ENCODE measurements at regions not wholly inside any gene's neighbourhood (a gene's known extent, or its start where the extent isn't known, plus 50 kb on each side); places are given as distances from the start of the nearest gene placed in this dataset.

DNA sequence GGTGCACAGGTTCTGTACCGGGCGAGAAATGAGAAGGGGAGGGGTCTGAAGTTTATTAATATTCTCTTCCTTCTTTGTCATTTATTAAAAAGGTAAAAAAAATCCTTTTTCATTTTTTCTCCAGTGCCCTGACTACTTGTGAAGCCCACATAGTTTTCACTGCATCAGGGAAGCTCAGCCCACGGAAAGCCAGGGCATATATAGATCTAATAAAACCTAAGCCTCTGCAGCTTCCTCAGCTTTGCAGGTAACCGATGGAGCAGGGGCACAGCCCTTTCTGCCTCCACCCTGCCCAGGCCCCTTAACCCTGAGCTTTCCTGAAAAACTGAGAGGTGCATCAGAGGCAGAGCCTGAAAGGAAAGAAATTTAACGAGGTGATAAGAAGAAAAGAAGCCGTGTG is 140.1 kb downstream of the NXPE2 start:
- no peak for TF ChIP-seq EZH2 (IDR thresholded peaks at IDR 0.05; ENCODE audit: low read depth)

GRCh38 chr11:114819028-114819427 is 140.7 kb downstream of the NXPE2 start:
- Histone ChIP-seq H3K9me2 (ENCODE audit: insufficient read depth) (no peaks in the 10 kb centered on the region), H2AFZ (no peak overlapping the region), H3K9me3 (ENCODE audit: insufficient read depth, low read depth) (no peaks in the 10 kb centered on the region), H3K27ac (no peak overlapping the region), H3K36me3 (ENCODE audit: low read depth) (no peaks in the 10 kb centered on the region), H3K4me1 (replicated peaks; ENCODE audit: insufficient read depth) (no peaks in the 10 kb centered on the region), H4K20me1 (ENCODE audit: insufficient read depth) (no peaks in the 10 kb centered on the region), H3K4me2 (no peak overlapping the region), H3K4me3 (no peak overlapping the region), H3F3A (ENCODE audit: insufficient read depth, low read depth) (no peaks in the 10 kb centered on the region), H3K79me2 (ENCODE audit: low read depth) (no peaks in the 10 kb centered on the region), H3K27me3 (ENCODE audit: insufficient read depth, low read depth) (peaks cover 28% of the 10 kb centered on the region)
- intact Hi-C loops (cut with micrococcal nuclease; ENCODE audit: unreplicated experiment), result no loop called here
- no TSS peak for BruUV-seq (replicated peaks)
- ChIA-PET POLR2A (ENCODE audit: unreplicated experiment) (no interaction called here), CTCF (no interaction called here)
- DNase-seq, result no peak
- TF ChIP-seq CTCF (conservative IDR thresholded peaks at IDR 0.05) (no peak), EZH2 (IDR thresholded peaks at IDR 0.05; ENCODE audit: low read depth) (no peak)

More for the DNA sequence above, 140.1 kb downstream of the NXPE2 start:
- no TSS peak for BruUV-seq (replicated peaks)
- ChIA-PET POLR2A (ENCODE audit: unreplicated experiment) (no interaction called here), CTCF (no interaction called here)
- Histone ChIP-seq H3K79me2 (ENCODE audit: low read depth) (no peaks in the 10 kb centered on the region), H3K4me3 (no peak overlapping the region), H4K20me1 (ENCODE audit: insufficient read depth) (no peaks in the 10 kb centered on the region), H3K27ac (no peak overlapping the region), H3K9me2 (ENCODE audit: insufficient read depth) (no peaks in the 10 kb centered on the region), H3K4me1 (replicated peaks; ENCODE audit: insufficient read depth) (no peaks in the 10 kb centered on the region), H3K4me2 (no peak overlapping the region), H3K27me3 (ENCODE audit: insufficient read depth, low read depth) (peaks cover 28% of the 10 kb centered on the region), H3F3A (ENCODE audit: insufficient read depth, low read depth) (no peaks in the 10 kb centered on the region), H3K9me3 (ENCODE audit: insufficient read depth, low read depth) (no peaks in the 10 kb centered on the region), H3K36me3 (ENCODE audit: low read depth) (no peaks in the 10 kb centered on the region), H2AFZ (no peak overlapping the region)
- DNase-seq, result no peak
- intact Hi-C loops (cut with micrococcal nuclease; ENCODE audit: unreplicated experiment), result no loop called here

GRCh38 chr11:114820621-114821020 is 142.3 kb downstream of the NXPE2 start:
- Histone ChIP-seq H3K4me1 (replicated peaks; ENCODE audit: insufficient read depth) (no peaks in the 10 kb centered on the region), H3K27me3 (ENCODE audit: insufficient read depth, low read depth) (peaks cover 28% of the 10 kb centered on the region), H3F3A (ENCODE audit: insufficient read depth, low read depth) (no peaks in the 10 kb centered on the region), H3K4me2 (no peak overlapping the region), H2AFZ (no peak overlapping the region), H4K20me1 (ENCODE audit: insufficient read depth) (no peaks in the 10 kb centered on the region), H3K9me2 (ENCODE audit: insufficient read depth) (no peaks in the 10 kb centered on the region), H3K9me3 (ENCODE audit: insufficient read depth, low read depth) (no peaks in the 10 kb centered on the region), H3K4me3 (no peak overlapping the region), H3K27ac (no peak overlapping the region), H3K79me2 (ENCODE audit: low read depth) (no peaks in the 10 kb centered on the region), H3K36me3 (ENCODE audit: low read depth) (no peaks in the 10 kb centered on the region)
- DNase-seq, result no peak
- POLR2A ChIA-PET (ENCODE audit: unreplicated experiment), result no interaction called here
- TF ChIP-seq CTCF (conservative IDR thresholded peaks at IDR 0.05), result no peak
- no peak for TF ChIP-seq EZH2 (IDR thresholded peaks at IDR 0.05; ENCODE audit: low read depth)
- BruUV-seq (replicated peaks), result no TSS peak
- CTCF ChIA-PET, result no interaction called here
- intact Hi-C loops (cut with micrococcal nuclease; ENCODE audit: unreplicated experiment), result no loop called here

GRCh38 chr11:114821621-114822412 is 143.5 kb downstream of the NXPE2 start:
- Histone ChIP-seq H2AFZ (no peak overlapping the region), H3K9me2 (ENCODE audit: insufficient read depth) (no peaks in the 10 kb centered on the region), H3F3A (ENCODE audit: insufficient read depth, low read depth) (no peaks in the 10 kb centered on the region), H3K27me3 (ENCODE audit: insufficient read depth, low read depth) (peaks cover 28% of the 10 kb centered on the region), H3K4me1 (replicated peaks; ENCODE audit: insufficient read depth) (no peaks in the 10 kb centered on the region), H3K36me3 (ENCODE audit: low read depth) (no peaks in the 10 kb centered on the region), H3K79me2 (ENCODE audit: low read depth) (no peaks in the 10 kb centered on the region), H3K4me2 (no peak overlapping the region), H3K9me3 (ENCODE audit: insufficient read depth, low read depth) (no peaks in the 10 kb centered on the region), H4K20me1 (ENCODE audit: insufficient read depth) (no peaks in the 10 kb centered on the region), H3K4me3 (no peak overlapping the region), H3K27ac (no peak overlapping the region)
- DNase-seq, result no peak
- intact Hi-C loops (cut with micrococcal nuclease; ENCODE audit: unreplicated experiment), result no loop called here
- TF ChIP-seq CTCF (conservative IDR thresholded peaks at IDR 0.05) (no peak), EZH2 (IDR thresholded peaks at IDR 0.05; ENCODE audit: low read depth) (no peak)
- ChIA-PET POLR2A (ENCODE audit: unreplicated experiment) (no interaction called here), CTCF (no interaction called here)
- BruUV-seq (replicated peaks), result no TSS peak

Data from PC-9 (cell line).